Heart left ventricle (tissue), 16 donors: ENCODE measurements at regions not wholly inside any gene's neighbourhood (a gene's known extent, or its start where the extent isn't known, plus 50 kb on each side); places are given as distances from the start of the nearest gene placed in this dataset.

Source experiments
- ATAC-seq, 4 donors: fragments of 200-7000 bp; cut with Tn5 transposase; one replicate each; pipeline ENCODE4 v1.9.1; 2020 to 2022; ENCODE audit warnings: moderate library complexity in 4 of 4, mild to moderate bottlenecking in 3 of 4, moderate number of reproducible peaks in 1 of 4
- DNase-seq, 5 donors: peaks; one replicate each; pipeline ENCODE4 v3.0.0-alpha.2; 2020
- H3K27ac ChIP-seq, 12 donors: fragments of 200-600 bp; sonication (generic) in 4 of 12; one replicate each; pipeline versions ENCODE4 v1.5.0 to v1.8.0; 2016 to 2022; ENCODE audit warnings: mild to moderate bottlenecking in 2 of 12
- H3K27me3 ChIP-seq, 9 donors: fragments of 200-600 bp; sonication (generic) in 2 of 9; one replicate each; pipeline versions ENCODE4 v1.5.1 to v1.8.0; 2016 to 2022; ENCODE audit warnings: mild to moderate bottlenecking in 3 of 9
- H3K36me3 ChIP-seq, 9 donors: fragments of 200-600 bp; sonication (generic) in 2 of 9; one replicate each; pipeline versions ENCODE4 v1.5.0 to v1.8.0; 2018 to 2022; ENCODE audit warnings: mild to moderate bottlenecking in 2 of 9
- H3K4me1 ChIP-seq, 12 donors: fragments of 200-600 bp; sonication (generic) in 4 of 12; one replicate each; pipeline versions ENCODE4 v1.5.0 to v1.8.0; 2016 to 2022; ENCODE audit warnings: mild to moderate bottlenecking in 3 of 12
- H3K4me3 ChIP-seq, 12 donors: fragments of 200-600 bp; sonication (generic) in 4 of 12; one replicate each; pipeline versions ENCODE4 v1.5.0 to v1.8.0; 2017 to 2022; ENCODE audit warnings: mild to moderate bottlenecking in 9 of 12, moderate library complexity in 4 of 12
- H3K9me3 ChIP-seq, 12 donors: fragments of 200-600 bp; sonication (generic) in 4 of 12; one replicate each; pipeline versions ENCODE4 v1.5.0 to v1.8.0; 2016 to 2022; ENCODE audit warnings: mild to moderate bottlenecking in 1 of 12
- POLR2A ChIP-seq, 2 donors: fragments of 450-650 bp; IDR thresholded peaks; one replicate each; pipeline ENCODE4 v1.6.1; 2017; ENCODE audit warnings: antibody characterized with exemption in 2 of 2, mild to moderate bottlenecking in 2 of 2, moderate library complexity in 2 of 2
- WGBS, 4 donors: extraction: QIAGEN DNeasy Blood & Tissue Kit in 2 of 4; methylation state at CpG; one replicate each; pipeline versions ENCODE4 v1.1.5 to v1.1.7; 2013 to 2018; 5-methylcytosine and 5-hydroxymethylcytosine counted together
- intact Hi-C, 10 donors: fragments of 100-400 bp; cut with DNase I; formaldehyde crosslinking; loops; one replicate each; pipeline versions ENCODE4 v1.11.1 to v1.14.2; 2022
- TF ChIP-seq, protein P1 (sequence below), 12 donors: fragments of 200-600 bp; sonication (generic) in 4 of 12; IDR thresholded peaks; one replicate each; pipeline versions ENCODE4 v1.5.0 to v1.8.0; 2018 to 2022; ENCODE audit warnings: antibody characterized with exemption in 12 of 12, mild to moderate bottlenecking in 5 of 12
- donor health status: ischemic (EF 13 %, LVEDD 7.1; RV severe dilation, severe dysfunction).
- donor health status: healthy with polysubstance abuse.
- donor health status: DM: no; HTN: yes; CAD: no.
- donor health status: DM: no; HTN: no; CAD: no.
- donor health status: ischemic (EF 25% LVEDD 6.9; RV normal size, moderate dysfunction).
- donor health status: ischemic (EF 25% LVEDD 5.7; RV mildly dilated, moderate dysfunction).
- donor health status: healthy.
- donor health status: DM: yes; HTN: yes; CAD: no.
- donor health status: ischemic (EF 35%, LVEDD 5.7; RV mildly dilated, moderate dysfunction).
- donor health status: nonischemic (EF 11% LVEDD 7.7; RV severe dilation, severe dysfunction).
- donor health status: DM: yes; HTN: yes; CAD: no.
- donor health status: PGD.
- donor health status: ischemic (EF 29% LVEDD 5.4; RV normal size, mild dysfunction).
- donor health status: nonischemic (EF 23%, LVEDD 6.1; RV moderate dilation, normal function).

GRCh38 chr2:67067656-67068055 lies 329.5 kb upstream of the ETAA1 start:
- intact Hi-C loops = no loop called here
- Histone ChIP-seq H3K36me3 (no peaks in the 10 kb centered on the region), H3K27ac (no peak overlapping the region), H3K27me3 (no peaks in the 10 kb centered on the region), H3K9me3 (no peaks in the 10 kb centered on the region), H3K4me3 (no peak overlapping the region), H3K4me1 (no peaks in the 10 kb centered on the region)
- ATAC-seq (no peak), DNase-seq (no peak)
- no peak for TF ChIP-seq POLR2A (IDR thresholded peaks at IDR 0.05)
- TF ChIP-seq, protein P1, sequence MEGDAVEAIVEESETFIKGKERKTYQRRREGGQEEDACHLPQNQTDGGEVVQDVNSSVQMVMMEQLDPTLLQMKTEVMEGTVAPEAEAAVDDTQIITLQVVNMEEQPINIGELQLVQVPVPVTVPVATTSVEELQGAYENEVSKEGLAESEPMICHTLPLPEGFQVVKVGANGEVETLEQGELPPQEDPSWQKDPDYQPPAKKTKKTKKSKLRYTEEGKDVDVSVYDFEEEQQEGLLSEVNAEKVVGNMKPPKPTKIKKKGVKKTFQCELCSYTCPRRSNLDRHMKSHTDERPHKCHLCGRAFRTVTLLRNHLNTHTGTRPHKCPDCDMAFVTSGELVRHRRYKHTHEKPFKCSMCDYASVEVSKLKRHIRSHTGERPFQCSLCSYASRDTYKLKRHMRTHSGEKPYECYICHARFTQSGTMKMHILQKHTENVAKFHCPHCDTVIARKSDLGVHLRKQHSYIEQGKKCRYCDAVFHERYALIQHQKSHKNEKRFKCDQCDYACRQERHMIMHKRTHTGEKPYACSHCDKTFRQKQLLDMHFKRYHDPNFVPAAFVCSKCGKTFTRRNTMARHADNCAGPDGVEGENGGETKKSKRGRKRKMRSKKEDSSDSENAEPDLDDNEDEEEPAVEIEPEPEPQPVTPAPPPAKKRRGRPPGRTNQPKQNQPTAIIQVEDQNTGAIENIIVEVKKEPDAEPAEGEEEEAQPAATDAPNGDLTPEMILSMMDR (IDR thresholded peaks at IDR 0.05) = no peak

GRCh38 chr2:67070826-67071225 lies 326.3 kb upstream of the ETAA1 start:
- no peaks in the 10 kb centered on the region for H3K4me1 ChIP-seq
- ATAC-seq (no peak), DNase-seq (no peak)
- no peaks in the 10 kb centered on the region for H3K9me3 ChIP-seq
- no peaks in the 10 kb centered on the region for H3K27me3 ChIP-seq
- TF ChIP-seq, protein P1 (IDR thresholded peaks at IDR 0.05) = no peak
- TF ChIP-seq POLR2A (IDR thresholded peaks at IDR 0.05) = no peak
- H3K27ac ChIP-seq = no peak overlapping the region
- H3K36me3 ChIP-seq = no peaks in the 10 kb centered on the region
- H3K4me3 ChIP-seq = no peak overlapping the region
- WGBS, 4 donors = 63 to 86% (median 67%) methylated on average over 1 of the region's 1 CpG
- intact Hi-C loops = no loop called here

- TF ChIP-seq POLR2A (IDR thresholded peaks at IDR 0.05) = no peak
- TF ChIP-seq, protein P1 (IDR thresholded peaks at IDR 0.05) = no peak
- H3K27me3 ChIP-seq = no peaks in the 10 kb centered on the region
- no peaks in the 10 kb centered on the region for H3K36me3 ChIP-seq
- ATAC-seq (no peak), DNase-seq (no peak)
- WGBS, 4 donors = 76 to 87% (median 83%) methylated on average over 7 of the region's 7 CpGs
- H3K4me3 ChIP-seq = no peak overlapping the region
- peak overlapping the region in 1 of 12 donors; percentile 71 for H3K27ac ChIP-seq
- intact Hi-C loops = no loop called here
- H3K9me3 ChIP-seq = no peaks in the 10 kb centered on the region
- no peaks in the 10 kb centered on the region for H3K4me1 ChIP-seq
These were observed 322.1 kb upstream of the ETAA1 start for GRCh38 chr2:67075056-67075455.

- TF ChIP-seq POLR2A (IDR thresholded peaks at IDR 0.05) = no peak
- TF ChIP-seq, protein P1 (IDR thresholded peaks at IDR 0.05) = no peak
- intact Hi-C loops = no loop called here
- Histone ChIP-seq H3K4me1 (no peaks in the 10 kb centered on the region), H3K36me3 (no peaks in the 10 kb centered on the region), H3K27ac (peak overlapping the region in 1 of 12 donors; percentile 71), H3K9me3 (peaks cover 0 to 6% (median 0%) of the 10 kb centered on the region in 12 donors), H3K4me3 (no peak overlapping the region), H3K27me3 (no peaks in the 10 kb centered on the region)
- DNase-seq (no peak), ATAC-seq (no peak)
- WGBS, 4 donors = 81 to 95% (median 92%) methylated on average over 3 of the region's 3 CpGs
These were observed 321.4 kb upstream of the ETAA1 start for GRCh38 chr2:67075530-67076238.
